HG03039 (cell line): ENCODE measurements at regions not wholly inside any gene's neighbourhood (a gene's known extent, or its start where the extent isn't known, plus 50 kb on each side); places are given as distances from the start of the nearest gene placed in this dataset.

Source experiments
- ATAC-seq: cut with Tn5 transposase; IDR thresholded peaks from one replicate; pipeline ENCODE4 v1.9.1; 2021; ENCODE audit warnings: mild to moderate bottlenecking, moderate library complexity; ENCODE audit not compliant: unreplicated experiment

GRCh38 chr3:27593173-27593572 lies 109.0 kb upstream of the SLC4A7 start:
- ATAC-seq, result no peak

GRCh38 chr3:27591312-27592210 lies 107.4 kb upstream of the SLC4A7 start:
- peak; percentile 61 for ATAC-seq

- ATAC-seq, result no peak
Observed at GRCh38 chr3:27590437-27591298, 106.5 kb upstream of the SLC4A7 start.

GRCh38 chr3:27589795-27590194 lies 105.6 kb upstream of the SLC4A7 start:
- no peak for ATAC-seq

GRCh38 chr3:27585429-27585828 lies 101.2 kb upstream of the SLC4A7 start:
- ATAC-seq, result no peak

GRCh38 chr3:27584874-27585273 lies 100.7 kb upstream of the SLC4A7 start:
- ATAC-seq, result no peak

- ATAC-seq, result no peak
Observed at GRCh38 chr3:27581852-27582251, 97.7 kb upstream of the SLC4A7 start.

- ATAC-seq, result no peak
Observed at GRCh38 chr3:27578032-27578431, 93.8 kb upstream of the SLC4A7 start.

- no peak for ATAC-seq
Observed at GRCh38 chr3:27577504-27577903, 93.3 kb upstream of the SLC4A7 start.

GRCh38 chr3:27576171-27576570 lies 92.0 kb upstream of the SLC4A7 start:
- no peak for ATAC-seq

GRCh38 chr3:27575499-27575898 lies 91.3 kb upstream of the SLC4A7 start:
- ATAC-seq, result no peak

GRCh38 chr3:27574438-27574795 lies 90.2 kb upstream of the SLC4A7 start:
- no peak for ATAC-seq

GRCh38 chr3:27573780-27574437 lies 89.7 kb upstream of the SLC4A7 start:
- no peak for ATAC-seq

GRCh38 chr3:27573138-27573537 lies 89.0 kb upstream of the SLC4A7 start:
- no peak for ATAC-seq

- no peak for ATAC-seq
Observed at GRCh38 chr3:27571345-27571744, 87.2 kb upstream of the SLC4A7 start.

- no peak for ATAC-seq
Observed at GRCh38 chr3:27570421-27571106, 86.4 kb upstream of the SLC4A7 start.

- ATAC-seq, result no peak
Observed at GRCh38 chr3:27568393-27568792, 84.2 kb upstream of the SLC4A7 start.

- no peak for ATAC-seq
Observed at GRCh38 chr3:27567251-27567650, 83.1 kb upstream of the SLC4A7 start.

GRCh38 chr3:27565201-27565852 lies 81.1 kb upstream of the SLC4A7 start:
- ATAC-seq, result no peak

GRCh38 chr3:27561576-27561975 lies 77.4 kb upstream of the SLC4A7 start:
- no peak for ATAC-seq
